T47D (cell line): ENCODE measurements at regions not wholly inside any gene's neighbourhood (a gene's known extent, or its start where the extent isn't known, plus 50 kb on each side); places are given as distances from the start of the nearest gene placed in this dataset.

Source experiments
- DNase-seq, 2 experiments: peaks; one replicate each; pipeline versions ENCODE4 v3.0.0 to v3.0.0-alpha.2; 2011 to 2012; ENCODE audit warnings: low read depth in 1 of 2, low spot score in 1 of 2
- JUND ChIP-seq: IDR thresholded peaks from 2 replicates; pipeline ENCODE4 v1.6.1; 2012; ENCODE audit warnings: low read depth
- in situ Hi-C: cut with HindIII; loops from 2 replicates; pipeline ENCODE4 v1.10.0; 2016; ENCODE audit warnings: low sequenced_read_pairs, low pct_unique_long_range_greater_than_20kb

GRCh38 chr14:31961896-31962295 lies 115.2 kb upstream of the ARHGAP5 start:
- no peak for DNase-seq
- in situ Hi-C loops = no loop called here
- no peak for TF ChIP-seq JUND

- no peak for DNase-seq
- TF ChIP-seq JUND = no peak
- in situ Hi-C loops = no loop called here
These were observed 114.2 kb upstream of the ARHGAP5 start for GRCh38 chr14:31962920-31963319.

- in situ Hi-C loops = no loop called here
- no peak for TF ChIP-seq JUND
- DNase-seq = no peak
These were observed 113.5 kb upstream of the ARHGAP5 start for GRCh38 chr14:31963587-31963986.

- no peak for TF ChIP-seq JUND
- DNase-seq = no peak
- in situ Hi-C loops = no loop called here
These were observed 112.6 kb upstream of the ARHGAP5 start for GRCh38 chr14:31964490-31964889.

- no peak for DNase-seq
- in situ Hi-C loops = no loop called here
- no peak for TF ChIP-seq JUND
These were observed 111.9 kb upstream of the ARHGAP5 start for GRCh38 chr14:31965071-31965734.

DNA sequence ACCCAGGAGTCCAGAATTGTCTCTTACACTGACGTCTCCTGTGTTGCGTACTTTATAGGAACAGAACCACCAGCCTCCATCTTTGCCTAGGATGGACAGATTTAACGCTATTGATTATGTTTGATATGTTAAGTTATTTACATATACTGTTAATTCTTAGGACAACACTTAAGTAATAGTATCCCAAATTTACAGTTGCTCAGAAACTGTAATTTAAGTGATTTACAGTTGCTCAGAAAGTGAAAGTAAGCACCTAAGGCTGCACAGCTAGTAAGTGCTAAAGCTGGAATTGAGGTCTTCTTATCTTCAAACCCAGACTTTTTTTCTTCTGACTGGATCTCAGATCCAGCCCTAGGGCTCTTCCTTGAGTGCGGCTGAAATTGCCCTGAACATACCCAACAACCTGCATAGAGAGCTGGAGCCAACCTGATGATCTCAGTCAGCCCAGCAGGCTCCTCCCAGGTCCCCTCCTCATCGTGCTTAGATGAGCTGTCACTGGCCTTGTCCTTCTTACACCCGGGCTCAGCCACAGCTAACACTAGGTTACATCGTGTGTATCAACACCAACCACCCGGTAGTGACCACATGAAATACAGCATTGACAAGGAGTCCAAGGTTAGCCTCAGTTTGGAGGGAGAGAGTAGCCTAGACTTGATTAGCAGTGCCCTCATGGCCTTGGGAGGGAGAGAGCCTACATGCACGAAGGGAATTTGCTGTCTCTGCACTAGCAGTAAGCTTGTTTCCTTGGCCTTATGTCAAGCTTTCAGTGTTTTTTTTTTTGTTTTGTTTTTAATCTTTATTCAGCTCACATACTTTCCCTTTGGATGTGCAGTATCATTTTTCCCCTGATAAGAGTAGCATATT lies 111.1 kb upstream of the ARHGAP5 start:
- TF ChIP-seq JUND = no peak
- peak; percentile 34 to 44 for DNase-seq
- in situ Hi-C loops = no loop called here

DNA sequence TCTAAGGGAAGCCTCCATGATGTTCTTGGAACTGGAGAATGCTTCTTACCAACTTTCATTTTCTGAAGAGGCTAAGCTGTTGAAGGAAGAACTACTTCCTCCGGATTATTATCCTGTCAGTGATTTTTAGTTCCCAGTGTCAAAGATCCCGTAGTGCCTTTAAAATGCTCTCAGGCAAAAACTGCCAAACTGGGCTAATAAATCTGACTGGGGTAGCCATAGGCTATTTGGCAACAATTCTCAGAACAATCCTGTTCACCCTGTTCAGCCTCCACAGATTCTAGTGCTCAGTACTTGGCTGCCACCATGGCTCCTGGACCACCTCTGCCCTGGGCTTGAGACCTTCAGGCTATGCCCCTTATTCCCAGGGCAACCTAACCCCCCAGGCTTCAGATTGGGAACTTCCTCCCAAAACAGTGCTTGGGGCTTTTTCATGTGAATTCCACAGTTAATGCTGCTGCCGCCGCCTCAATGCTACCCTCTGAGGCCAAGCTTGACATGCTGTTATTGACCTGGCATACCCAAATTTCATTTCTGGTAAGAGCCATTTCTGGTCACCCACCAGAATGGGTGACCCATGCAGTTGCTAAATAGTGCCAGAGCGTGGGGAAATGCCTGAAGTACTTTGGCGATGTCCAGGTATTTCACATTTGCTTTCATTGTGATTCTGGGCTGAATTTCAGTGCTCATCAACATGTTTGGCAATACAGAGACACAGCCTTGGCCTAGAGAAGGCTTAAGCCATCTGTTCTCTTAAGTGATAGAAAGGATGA lies 110.0 kb upstream of the ARHGAP5 start:
- TF ChIP-seq JUND = no peak
- DNase-seq = peak in 1 of 2 experiments; percentile 76
- in situ Hi-C loops = no loop called here

DNA sequence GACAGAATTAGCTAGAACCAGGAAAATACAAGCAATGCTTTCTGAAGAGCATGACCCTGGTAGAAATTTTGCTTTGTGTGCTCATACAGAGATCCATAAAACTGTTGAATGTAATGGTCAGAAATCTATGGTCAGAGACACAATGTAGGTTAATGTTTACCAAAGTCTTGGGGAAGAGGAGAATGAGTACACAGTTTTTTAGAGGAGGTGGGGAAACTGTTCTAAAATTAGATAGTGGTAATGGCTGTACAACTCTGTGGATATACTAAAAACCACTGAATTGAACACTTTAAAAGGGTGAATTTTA lies 109.5 kb upstream of the ARHGAP5 start:
- no peak for TF ChIP-seq JUND
- in situ Hi-C loops = no loop called here

DNA sequence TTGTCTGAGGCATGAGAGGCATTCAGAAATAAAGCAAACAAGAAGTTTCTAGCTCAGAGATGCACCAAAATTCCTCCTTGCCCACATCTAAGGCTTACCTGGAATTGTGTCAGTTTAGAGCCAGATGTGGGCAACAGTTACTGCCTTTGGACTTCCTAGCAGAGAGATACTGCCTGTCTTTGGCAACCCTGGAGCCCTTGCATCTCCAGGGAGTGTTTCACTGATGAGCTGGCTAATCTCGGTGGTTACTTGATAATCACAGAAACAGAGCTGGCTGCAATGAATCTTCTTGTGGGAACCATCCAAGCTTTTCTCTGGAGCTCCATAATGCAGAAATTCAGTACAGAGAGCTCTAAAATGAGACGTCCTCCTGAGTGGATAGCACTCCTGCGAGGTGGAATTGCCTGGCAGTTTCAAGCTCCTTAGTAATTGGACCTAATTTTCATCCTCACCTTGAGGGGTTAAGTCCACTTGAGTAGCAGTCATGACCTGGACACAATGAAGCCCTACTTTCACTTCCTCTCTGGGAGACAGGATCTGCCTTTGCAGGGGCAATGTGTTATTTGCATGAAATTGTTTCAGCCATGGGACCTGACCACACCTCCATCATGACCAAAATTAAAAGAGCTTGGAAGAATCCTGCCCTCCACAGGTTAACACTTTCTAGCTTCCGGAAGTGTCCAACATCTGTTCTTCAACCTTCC lies 108.8 kb upstream of the ARHGAP5 start:
- in situ Hi-C loops = no loop called here
- TF ChIP-seq JUND = no peak
- no peak for DNase-seq

More for the DNA sequence above, 109.5 kb upstream of the ARHGAP5 start:
- DNase-seq = no peak

DNA sequence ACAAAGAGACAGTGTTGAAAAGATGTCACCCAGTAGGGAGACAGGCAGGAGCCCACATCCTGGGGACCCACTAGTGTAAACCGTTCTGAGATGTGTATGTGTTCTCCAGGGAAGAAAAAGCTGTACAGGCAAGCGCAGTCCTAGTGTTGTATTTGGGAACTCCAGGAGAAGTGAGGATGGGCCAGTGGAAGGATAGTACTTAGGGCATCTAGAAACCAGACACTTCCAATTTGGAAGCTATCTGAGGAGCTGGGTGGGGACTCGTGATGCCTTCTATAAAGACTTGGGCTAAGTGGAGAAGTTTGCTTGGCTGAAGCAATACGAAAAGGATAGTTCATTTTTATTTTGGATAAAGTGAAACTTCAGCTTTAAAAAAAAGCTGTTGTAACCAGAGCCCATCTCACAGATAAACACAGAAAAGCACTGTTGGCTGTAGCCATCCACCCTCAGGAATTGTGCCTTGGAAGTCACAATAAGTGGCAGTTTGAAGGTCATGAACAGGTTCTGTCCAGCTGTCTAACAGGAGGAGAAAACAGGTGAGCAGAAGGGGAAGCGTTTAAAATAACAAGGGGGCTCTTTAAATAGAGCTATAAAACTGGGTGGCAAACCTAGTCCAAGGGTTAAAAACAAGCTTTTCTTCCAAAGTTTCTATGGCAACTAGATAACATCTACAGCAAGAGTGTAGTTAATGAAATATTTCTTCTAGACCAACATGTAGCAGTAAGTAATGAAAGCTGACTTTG lies 108.0 kb upstream of the ARHGAP5 start:
- no peak for TF ChIP-seq JUND
- peak in 1 of 2 experiments; percentile 32 for DNase-seq
- in situ Hi-C loops = no loop called here

GRCh38 chr14:31969699-31970240 lies 107.3 kb upstream of the ARHGAP5 start:
- TF ChIP-seq JUND = no peak
- in situ Hi-C loops = no loop called here
- no peak for DNase-seq
